NCI-H1694 (cell line): ENCODE measurements at regions not wholly inside any gene's neighbourhood (a gene's known extent, or its start where the extent isn't known, plus 50 kb on each side); places are given as distances from the start of the nearest gene placed in this dataset.
"Not testable (repeated sequence)": the region's sequence is repeated elsewhere in the genome, so short reads cannot be mapped to it uniquely, and the experiment has no call there.

ENCODE experiments used
- DNase-seq: peaks from one replicate; lab custom pipeline; 2025; lab: John Stamatoyannopoulos, UW

DNA sequence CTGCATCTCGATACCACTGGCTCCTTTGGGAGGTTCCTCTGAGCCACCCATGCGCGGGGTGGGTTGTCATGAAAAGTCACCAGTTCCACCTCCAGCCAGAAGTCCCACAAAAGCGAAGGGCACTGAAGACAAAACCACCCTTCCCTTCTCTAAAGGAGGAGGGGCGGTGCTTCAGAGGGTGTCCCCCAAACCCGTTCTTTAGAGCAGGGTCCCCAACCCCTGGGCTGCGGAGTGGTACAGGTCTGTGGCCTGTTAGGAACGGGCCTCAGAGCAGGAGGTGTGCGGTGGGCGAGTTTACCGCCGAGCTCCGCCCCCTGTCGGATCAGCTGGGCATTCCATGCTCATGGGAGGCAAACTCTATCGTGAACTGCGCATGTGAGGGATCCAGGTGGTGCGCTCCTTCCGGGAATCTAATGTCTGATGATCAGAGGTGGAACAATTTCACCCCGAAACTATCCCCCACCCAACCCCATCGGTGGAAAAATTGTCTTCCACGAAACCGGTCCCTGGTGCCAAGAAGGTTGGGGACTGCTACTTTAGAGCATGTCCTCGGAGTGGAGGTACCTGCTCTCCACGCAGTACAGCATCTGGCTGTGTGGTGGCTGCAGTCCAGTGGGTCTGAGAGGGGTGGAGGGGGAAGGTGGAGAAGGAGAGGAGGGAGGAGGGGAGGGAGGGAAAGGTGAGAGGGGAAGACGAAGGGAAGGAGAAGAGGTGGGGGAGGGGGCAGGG is 72.9 kb upstream of the SEPTIN5 start:
- no peak for DNase-seq

DNA sequence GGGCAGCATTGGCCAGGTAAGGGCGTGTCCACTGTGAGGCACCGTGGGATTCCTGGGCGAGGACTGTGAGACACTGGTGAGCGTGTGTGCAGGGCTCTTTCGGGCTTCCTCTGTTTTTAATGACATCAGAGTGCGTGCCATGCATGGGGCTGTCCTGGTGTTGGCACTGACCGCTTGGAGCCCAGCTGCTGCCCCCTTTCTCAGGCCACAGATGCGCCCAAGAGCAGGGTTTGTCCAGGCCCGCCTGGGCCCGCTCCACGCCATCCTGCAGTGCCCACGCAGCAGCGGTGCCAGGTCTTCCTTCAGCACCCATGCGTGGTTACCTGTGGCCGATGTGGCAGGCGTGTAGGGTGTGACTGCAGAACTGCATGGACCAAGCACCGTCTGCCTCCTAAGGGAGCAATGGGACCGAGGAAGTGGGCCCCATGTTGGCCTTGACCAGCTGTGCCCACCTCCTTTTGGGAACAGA is 72.3 kb upstream of the SEPTIN5 start:
- no peak for DNase-seq

DNA sequence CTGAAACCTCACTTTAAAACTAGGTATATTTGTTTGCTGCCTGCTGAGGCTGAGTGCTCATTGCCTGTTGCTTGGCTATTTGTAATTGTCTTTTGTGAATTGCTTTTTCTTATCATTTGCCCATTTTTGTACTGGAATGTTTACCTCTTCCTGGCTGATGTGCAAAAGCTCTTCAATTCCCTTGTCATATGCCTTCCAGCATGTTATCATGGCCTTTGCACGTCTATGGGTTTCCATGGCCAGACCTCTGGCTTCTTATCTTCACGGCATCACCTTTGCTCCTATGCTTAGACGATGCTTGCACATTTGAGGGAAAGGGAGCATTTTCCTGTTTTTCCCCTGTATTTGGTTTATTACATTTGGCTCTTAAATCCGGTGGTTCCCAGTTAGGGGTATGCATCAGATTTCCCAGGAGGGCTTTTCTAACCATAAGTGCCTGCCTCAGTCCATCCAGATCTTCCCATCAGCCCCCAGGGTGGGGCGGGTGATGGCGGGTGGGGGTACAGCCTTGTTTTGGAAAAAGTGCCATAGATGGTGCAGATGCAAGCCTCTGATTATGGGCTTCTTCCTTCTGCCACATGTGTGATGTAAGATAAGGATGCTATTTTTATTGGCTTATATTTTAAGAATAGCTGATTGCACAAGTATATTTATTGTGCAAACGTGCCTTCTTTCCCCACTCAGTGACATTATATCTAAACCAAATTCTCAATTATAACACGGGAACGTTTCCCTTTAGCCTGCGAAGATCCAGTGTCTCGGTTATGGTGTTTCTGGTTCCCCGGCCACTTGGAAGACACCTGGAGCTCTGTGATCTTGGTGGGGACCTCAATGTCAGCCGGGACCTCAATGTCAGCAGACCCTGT is 70.6 kb upstream of the SEPTIN5 start:
- DNase-seq: no peak

DNA sequence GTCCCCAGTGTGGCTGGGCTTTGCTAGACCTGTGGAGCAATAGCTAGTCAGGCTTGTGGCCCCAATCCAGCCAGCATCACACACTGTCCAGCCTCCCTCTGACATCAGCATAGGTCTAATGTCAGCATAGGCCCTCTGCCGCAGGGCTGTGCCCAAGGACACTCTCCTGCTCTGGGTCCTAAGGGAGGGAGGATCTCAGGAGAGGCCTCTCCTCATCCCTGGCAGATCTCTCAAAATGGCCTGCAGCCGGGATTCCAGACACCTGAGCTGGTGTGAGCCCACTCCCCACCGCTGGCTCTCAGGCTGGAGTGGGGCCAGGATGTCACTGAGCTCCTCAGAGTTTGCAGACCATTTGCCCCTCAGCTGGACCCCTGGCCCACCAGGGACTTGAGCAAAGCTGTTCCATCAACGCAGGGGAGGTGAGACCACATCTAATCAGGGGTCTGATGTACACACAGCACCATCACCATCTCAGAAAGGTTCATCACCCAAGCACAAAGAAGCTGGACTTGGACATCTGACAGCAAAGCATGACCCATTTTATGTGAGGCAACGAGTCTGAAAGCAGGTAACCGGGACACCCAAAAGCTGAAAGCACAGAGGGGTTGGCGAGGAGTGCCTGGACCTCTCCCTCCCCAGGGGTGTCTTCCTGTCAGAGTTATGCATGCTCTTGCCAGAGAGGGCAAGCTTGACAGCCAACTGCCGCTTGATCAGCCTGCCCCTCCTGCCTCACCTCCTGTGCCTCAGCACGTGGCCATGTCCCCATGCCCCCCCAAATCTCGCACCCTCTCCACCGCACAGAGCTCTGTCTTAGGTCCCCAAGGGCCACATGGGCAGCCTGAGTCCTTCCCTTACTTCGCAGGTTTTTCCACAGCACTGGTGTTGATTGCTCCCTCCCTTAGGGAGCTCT is 69.7 kb upstream of the SEPTIN5 start:
- DNase-seq: no peak

DNA sequence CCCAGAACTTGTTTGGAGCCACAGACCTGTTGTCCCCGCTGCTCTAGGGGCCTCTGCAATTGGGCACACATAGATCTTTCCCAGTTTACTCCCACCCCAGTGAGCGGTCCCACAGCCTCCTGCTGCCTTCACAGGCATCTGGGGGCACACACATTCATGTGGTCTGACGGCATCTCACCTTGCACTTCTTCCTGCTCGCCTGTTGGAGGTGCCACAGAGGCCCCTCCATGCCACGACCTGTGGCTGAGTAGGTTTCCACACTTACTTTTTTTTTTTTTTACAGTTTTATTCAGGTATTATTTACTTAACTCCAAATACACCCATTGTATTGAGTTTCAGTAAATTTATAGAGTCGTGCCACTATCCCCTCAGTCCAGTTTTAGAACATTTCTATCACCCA is 68.9 kb upstream of the SEPTIN5 start:
- DNase-seq: no peak

DNA sequence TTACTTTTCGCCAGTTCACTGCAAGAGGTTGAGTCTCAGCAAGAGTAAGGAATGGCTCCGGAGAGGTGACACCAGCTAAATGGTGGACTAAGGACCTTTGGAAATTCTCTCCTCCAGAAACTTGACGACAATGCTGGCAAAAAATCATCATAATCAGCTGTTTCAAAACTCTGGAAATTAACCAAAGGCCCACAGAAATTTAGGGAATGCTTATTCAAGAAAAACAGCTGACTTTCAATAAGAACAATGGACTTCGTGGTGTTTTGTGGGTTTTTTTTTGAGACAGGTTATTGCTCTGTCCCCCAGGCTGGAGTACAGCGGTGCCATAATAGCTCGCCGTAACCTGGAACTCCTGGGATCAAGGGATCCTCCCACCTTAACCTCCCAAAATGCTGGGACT is 68.4 kb upstream of the SEPTIN5 start:
- no peak for DNase-seq

DNA sequence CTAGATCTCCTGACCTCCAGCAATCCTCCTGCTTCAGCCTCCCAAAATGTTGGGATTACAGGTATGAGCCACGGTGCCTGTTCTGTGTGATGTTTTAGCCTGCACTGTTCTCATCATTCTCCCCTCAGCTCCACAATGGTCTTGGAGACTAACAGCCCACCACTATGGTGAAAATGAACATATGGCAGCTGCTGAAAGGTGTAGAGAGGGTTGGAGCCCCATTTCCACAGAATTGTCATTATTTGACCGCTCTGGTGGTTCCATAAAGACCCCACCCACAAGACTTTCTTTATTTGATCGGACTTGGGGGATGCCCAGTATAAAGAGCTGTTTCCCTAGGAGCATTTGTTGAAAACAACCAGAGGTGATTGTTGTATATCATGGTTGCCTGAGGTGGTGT is 67.9 kb upstream of the SEPTIN5 start:
- no peak for DNase-seq

DNA sequence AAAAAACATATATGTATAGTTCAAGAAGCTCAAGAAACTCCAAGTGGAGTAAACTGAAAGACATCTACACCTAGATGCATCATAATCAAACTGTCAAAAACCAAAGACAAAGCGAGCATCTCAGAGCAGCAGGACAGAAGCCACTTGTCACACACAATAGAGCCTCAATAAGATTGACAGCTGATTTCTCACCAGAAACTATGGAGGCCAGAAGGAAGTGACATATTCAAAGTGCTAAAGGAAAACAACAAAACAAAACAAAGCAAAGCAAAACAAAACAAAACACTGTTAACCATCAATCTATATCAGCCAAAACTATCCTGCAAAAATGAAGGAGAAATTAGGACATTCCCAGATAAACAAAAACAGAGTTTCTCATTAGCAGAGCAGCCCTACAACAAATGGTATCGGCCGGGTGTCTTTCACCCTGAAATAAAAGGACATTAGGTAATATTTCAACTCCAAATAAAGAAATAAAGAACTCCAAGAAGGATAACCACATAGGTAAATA is 65.8 kb upstream of the SEPTIN5 start:
- no peak for DNase-seq

DNA sequence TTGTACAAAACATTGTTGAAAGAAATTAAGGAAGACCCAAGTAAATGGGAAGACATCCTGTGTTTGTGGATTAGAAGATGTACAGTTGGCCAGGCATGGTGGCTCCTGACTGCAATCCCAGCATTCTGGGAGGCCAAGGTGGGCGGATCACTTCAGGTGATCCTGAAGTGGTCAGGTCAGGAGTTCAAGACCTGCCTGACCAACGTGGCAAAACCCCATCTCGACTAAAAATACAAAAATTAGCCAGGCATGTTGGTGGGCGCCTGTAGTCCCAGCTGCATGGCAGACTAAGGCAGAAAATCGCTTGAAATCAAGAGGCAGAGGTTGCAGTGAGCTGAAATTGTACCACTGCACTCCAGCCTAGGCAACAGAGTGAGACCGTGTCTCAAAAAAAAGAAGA is 62.0 kb upstream of the SEPTIN5 start:
- no peak for DNase-seq

DNA sequence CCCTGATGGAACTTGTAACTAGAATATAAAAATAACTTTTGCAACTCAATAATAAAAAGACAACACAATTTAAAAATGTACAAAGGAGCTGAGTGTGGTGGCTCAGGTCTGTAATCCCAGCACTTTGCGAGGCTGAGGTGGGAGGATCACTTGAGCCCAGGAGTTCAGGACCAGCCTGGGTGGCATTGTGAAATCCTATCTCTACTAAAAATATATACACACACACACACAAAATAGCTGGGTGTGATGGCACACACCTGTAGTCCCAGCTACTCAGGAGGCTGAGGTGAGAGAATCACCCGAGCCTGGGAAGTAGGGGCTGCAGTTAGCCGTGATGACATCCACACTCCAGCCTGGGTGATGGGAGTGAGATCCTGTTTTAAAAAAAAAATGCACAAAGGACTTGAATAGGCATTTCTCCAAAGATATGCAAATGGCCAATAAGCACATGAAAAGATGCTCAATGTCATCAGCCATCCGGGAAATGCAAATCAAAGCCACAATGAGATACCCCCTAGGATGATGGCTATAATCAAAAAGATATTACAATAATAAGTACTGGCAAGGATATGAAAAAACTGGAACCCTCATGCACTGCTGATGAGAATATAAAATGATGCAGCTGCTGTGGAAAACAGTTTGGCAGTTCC is 59.8 kb upstream of the SEPTIN5 start:
- no peak for DNase-seq

DNA sequence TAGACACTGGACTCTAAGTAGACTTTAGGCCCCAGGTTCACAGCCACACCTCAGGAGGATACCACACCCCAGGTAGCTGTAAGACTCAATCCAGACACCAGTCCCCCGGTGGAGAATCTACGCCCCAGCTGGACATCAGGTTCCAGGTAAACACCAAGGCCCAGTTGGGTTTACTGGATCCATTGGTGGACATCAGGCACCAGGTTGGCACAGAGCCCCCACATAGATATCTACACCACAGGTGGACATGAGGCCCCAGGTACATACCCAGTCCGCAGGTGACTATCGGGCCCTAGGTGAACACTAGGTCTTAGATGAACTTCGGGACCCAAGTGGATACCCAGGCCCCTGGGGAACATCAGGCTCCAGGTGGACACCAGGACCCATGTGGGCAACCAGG is 58.9 kb upstream of the SEPTIN5 start:
- DNase-seq: no peak

DNA sequence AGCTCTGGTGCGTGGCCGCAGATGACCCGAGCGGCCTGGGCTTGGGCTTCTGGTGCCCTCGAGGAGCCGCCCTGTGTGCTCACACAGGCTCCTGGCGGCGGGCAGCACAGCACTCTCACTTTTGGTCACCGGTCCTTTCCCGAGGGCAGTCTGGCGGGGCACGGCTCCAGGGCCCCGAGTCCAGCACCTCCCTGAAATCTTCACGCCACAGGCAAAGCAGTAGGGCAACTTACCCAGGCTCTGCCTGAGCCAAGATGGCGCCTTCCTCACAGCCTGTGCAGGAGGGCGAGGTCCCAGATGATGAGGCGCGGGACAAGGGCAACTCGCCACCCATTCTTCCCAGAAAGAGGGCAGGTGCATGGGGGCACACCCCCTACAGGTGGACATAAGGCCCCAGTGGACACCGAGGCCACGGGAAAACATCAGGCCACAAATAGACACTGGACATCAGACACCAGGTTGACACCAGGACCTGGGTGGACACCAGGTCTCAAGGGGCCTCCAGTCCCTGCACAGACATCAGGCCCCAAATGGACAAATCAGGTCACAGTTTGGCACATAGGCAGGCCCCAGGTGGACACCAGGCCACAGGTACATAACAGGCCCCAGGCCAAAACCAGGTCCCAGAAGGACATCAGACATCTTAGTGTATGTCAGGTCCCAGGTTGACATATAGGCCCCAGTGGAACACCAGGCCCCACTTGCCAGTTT is 57.6 kb upstream of the SEPTIN5 start:
- DNase-seq: no peak

DNA sequence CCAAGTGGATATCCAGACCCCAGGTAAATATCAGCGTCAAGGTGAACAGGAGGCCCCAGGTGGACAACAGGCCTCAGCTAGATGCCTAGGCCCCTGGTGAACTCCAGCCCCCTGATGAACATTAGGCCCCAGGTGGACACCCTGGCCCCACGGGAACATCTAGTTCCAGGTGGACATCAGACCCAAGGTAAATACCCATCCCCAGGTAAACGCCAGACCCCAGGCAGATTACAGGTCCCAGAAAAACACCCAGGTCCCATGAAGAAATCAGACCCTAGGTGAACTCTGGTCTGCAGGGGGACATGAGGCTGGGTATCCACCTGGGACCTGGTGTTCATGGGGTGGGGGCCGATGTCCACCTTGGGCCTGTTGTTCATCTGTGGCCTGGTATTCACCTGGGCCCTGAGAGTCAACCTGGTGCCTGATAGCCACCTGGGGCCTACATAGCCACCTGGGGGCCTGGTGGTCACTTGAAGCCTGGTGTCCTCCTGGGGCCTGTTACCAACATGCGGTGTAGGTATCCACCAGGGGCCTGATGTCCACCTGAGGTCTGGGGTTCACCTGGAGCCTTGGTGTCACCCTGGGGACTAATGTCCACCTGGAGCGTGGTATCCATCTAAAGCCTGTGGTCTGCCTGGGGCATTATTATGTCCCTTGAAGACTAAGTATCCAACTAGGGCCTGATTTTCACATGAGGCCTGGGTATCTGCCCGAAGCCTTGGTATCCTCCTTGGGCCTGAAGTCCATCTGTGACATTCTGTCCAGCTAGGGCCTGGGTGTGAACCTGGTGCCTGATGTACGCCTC is 56.8 kb upstream of the SEPTIN5 start:
- no peak for DNase-seq

DNA sequence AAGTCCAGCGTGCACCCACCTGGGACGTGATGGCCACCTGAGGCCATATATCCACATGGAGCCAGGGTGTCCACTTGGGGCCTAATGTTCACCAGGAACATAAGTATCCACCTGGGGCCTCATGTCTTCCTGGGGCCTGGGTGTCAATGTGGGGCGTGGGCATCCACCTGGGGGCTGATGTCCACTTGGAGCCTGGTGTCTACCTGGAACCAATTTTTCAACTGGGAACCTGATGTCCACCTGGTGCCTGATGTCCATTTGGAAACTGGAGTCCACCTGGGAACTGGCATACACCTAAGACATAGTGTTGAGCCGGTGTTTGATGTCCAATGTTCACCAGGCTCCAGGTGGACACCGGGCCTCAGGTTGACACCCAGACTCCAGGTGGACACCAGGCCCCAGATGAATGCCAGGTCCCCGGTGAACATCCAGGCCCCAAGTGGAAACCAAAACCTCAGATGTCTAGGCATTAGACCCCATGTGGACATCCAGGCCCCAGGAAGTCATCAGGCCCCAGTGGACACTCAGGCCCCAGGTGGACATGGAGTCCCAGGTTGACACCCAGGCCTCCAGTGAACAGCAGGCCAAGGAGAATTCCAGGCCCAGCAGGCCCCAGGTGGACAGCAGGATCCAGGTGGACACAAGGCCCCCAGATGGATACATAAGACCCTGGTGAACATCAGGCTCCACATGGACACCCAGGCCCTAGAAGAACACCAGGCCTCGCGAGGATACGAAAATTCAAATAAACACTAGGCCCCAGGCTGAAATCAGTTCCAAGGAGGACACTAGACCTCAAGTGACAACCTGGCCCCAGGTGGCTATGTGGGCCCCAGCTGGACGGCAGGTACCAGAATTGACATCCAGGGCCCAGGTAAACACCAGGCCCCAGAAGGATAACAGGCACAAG is 56.0 kb upstream of the SEPTIN5 start:
- DNase-seq: no peak

DNA sequence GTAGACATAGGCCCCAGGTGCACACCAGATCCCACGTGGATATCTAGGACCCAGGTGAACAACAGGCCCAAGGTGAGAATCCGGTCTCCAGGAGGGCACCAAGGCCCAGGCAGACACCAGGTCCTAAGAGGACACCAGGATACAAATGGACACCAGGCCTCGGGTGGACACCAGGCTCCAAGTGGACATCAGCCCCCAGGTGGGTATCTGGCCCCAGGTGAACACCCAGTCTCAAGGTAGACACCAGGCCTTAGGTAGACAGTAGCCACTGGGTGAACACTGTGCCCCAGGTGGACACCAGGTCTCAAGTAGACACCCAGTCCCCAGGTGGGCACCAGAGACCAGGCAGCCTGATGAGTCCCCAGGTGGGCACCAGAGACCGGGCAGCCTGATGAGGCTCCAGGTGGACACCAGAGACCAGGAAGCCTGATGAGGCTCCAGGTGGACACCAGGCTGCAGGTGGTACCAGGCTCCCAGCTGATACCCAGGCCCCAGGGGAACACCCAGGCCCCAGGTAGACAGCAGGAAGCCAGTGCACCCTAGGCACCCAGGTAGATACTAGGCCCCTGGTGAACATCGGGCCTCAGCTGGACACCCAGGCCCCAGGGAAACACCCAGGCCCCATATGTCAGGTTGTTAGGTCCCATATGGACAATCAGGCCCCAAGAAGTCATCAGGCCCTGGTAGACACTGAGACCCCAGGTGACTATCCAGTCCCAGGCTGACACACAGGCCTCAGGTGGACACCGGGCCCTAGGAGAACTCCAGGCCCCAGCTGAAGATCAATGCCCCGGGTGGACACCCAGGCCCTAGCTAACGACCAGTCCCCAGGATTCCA is 55.1 kb upstream of the SEPTIN5 start:
- no peak for DNase-seq

DNA sequence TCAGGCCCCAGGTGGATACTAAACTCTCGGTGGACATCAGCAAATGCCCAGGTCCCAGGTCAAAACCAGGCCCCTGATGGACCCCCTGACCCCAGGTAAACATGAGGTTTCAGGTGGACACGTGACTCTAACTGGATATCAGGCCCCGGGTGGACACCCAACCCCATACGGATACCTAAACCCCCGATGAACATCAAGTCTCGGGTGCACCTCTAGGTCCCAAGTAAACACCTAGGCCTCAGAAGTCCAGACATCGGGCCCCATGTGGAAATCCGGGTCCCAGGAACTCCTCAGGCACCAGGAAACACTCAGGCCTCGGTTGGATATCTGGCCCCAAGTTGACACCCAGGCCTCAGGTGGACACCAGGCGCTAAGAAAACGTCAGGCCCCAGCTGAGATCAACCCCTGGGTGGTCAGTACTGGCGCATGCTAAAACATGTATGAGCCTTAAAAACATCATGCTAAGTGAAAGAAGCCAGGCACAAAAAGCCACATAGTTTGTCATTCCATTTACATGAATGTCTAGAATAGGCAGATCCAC is 54.4 kb upstream of the SEPTIN5 start:
- DNase-seq: no peak

DNA sequence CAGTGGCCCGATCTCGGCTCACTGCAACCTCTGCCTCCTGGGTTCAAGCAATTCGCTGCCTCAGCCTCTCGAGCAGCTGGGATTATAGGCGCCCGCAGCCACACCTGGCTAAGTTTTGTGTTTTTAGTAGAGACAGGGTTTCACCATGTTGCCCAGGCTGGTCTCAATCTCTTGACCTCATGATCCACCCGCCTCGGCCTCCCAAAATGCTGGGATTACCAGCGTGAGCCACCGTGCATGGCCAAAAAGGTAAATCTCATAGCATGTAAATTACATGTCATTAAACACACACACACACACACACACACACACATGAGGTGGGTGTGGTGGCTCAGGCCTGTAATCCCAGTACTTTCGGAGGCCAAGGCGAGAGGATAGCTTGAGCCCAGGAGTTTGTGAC is 53.7 kb upstream of the SEPTIN5 start:
- not testable (repeated sequence) for DNase-seq

DNA sequence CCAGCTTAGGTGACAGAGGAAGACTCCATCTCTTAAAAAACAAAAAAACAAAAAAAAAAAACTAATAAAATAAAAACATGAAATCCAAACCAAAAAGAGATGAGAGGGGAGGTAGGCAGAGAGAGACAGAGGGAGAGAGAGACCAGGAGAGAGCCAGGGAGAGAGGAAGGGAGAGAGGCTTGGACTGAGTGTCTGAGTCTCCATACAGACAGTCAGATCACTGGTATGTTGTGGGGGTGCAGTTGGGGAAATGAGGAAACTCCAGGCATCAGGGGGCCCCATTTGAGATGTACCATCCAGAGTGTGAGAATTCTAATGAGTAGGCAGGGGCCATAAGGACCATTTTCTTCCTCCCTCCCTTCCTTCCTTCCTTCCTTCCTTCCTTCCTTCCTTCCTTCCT is 53.1 kb upstream of the SEPTIN5 start:
- DNase-seq: no peak
